ENCODE measurements at regions not wholly inside any gene's neighbourhood (a gene's known extent, or its start where the extent isn't known, plus 50 kb on each side); places are given as distances from the start of the nearest gene placed in this dataset.

- TF ChIP-seq CTCF (IDR thresholded peaks at IDR 0.05; ENCODE audit: low read depth, low read length) (no peak), EZH2phosphoT487 (IDR thresholded peaks at IDR 0.05; ENCODE audit: low read depth) (no peak)
- H2AFZ ChIP-seq (ENCODE audit: low read depth, low read length): peak overlapping the region; percentile 9
- H3K27ac ChIP-seq (ENCODE audit: low read length): peak overlapping the region; percentile 47
- H3K9ac ChIP-seq (ENCODE audit: low read length): no peak overlapping the region
- H3K36me3 ChIP-seq (replicated peaks; ENCODE audit: low read depth, low read length): no peaks in the 10 kb centered on the region
- peak overlapping the region; percentile 45 for H3K4me2 ChIP-seq (ENCODE audit: low read length)
- no peaks in the 10 kb centered on the region for H3K27me3 ChIP-seq (ENCODE audit: low read depth, low read length)
- no peak overlapping the region for H3K4me3 ChIP-seq (ENCODE audit: low read length)
- no peaks in the 10 kb centered on the region for H4K20me1 ChIP-seq (ENCODE audit: insufficient read depth, low read length)
- peaks cover 32% of the 10 kb centered on the region for H3K4me1 ChIP-seq (ENCODE audit: low read length)
- no peaks in the 10 kb centered on the region for H3K79me2 ChIP-seq (ENCODE audit: low read length)
- no peaks in the 10 kb centered on the region for H3K9me3 ChIP-seq (ENCODE audit: insufficient read depth, low read length)
Measured at GRCh38 chr4:101599620-101600019, 190.9 kb upstream of the BANK1 start.

- Histone ChIP-seq H3K4me1 (ENCODE audit: low read length) (peaks cover 37% of the 10 kb centered on the region), H3K79me2 (ENCODE audit: low read length) (no peaks in the 10 kb centered on the region), H3K27me3 (ENCODE audit: low read depth, low read length) (no peaks in the 10 kb centered on the region), H3K4me2 (ENCODE audit: low read length) (peak overlapping the region; percentile 59), H3K4me3 (ENCODE audit: low read length) (peak overlapping the region; percentile 17; the same call in 1 of the 2 replicates), H3K9me3 (ENCODE audit: insufficient read depth, low read length) (no peaks in the 10 kb centered on the region), H4K20me1 (ENCODE audit: insufficient read depth, low read length) (no peaks in the 10 kb centered on the region), H3K9ac (ENCODE audit: low read length) (no peak overlapping the region), H2AFZ (ENCODE audit: low read depth, low read length) (peak overlapping the region; percentile 0; the same call in 1 of the 2 replicates), H3K36me3 (replicated peaks; ENCODE audit: low read depth, low read length) (no peaks in the 10 kb centered on the region), H3K27ac (ENCODE audit: low read length) (peak overlapping the region; percentile 46)
- TF ChIP-seq CTCF (IDR thresholded peaks at IDR 0.05; ENCODE audit: low read depth, low read length): peak; percentile 72
- no peak for TF ChIP-seq EZH2phosphoT487 (IDR thresholded peaks at IDR 0.05; ENCODE audit: low read depth)
Measured at GRCh38 chr4:101596781-101597552, 193.6 kb upstream of the BANK1 start.

- no peaks in the 10 kb centered on the region for H4K20me1 ChIP-seq (ENCODE audit: insufficient read depth, low read length)
- no peaks in the 10 kb centered on the region for H3K36me3 ChIP-seq (replicated peaks; ENCODE audit: low read depth, low read length)
- H3K27me3 ChIP-seq (ENCODE audit: low read depth, low read length): no peaks in the 10 kb centered on the region
- TF ChIP-seq EZH2phosphoT487 (IDR thresholded peaks at IDR 0.05; ENCODE audit: low read depth) (no peak), CTCF (IDR thresholded peaks at IDR 0.05; ENCODE audit: low read depth, low read length) (no peak)
- H3K4me1 ChIP-seq (ENCODE audit: low read length): peaks cover 27% of the 10 kb centered on the region
- H3K27ac ChIP-seq (ENCODE audit: low read length): no peak overlapping the region
- H3K4me2 ChIP-seq (ENCODE audit: low read length): no peak overlapping the region
- no peak overlapping the region for H3K4me3 ChIP-seq (ENCODE audit: low read length)
- H3K9me3 ChIP-seq (ENCODE audit: insufficient read depth, low read length): no peaks in the 10 kb centered on the region
- no peak overlapping the region for H2AFZ ChIP-seq (ENCODE audit: low read depth, low read length)
- no peaks in the 10 kb centered on the region for H3K79me2 ChIP-seq (ENCODE audit: low read length)
- no peak overlapping the region for H3K9ac ChIP-seq (ENCODE audit: low read length)
Measured at GRCh38 chr4:101594588-101594987, 195.9 kb upstream of the BANK1 start.

GRCh38 chr4:101593666-101594065 is 196.9 kb upstream of the BANK1 start:
- Histone ChIP-seq H3K4me3 (ENCODE audit: low read length) (no peak overlapping the region), H3K9me3 (ENCODE audit: insufficient read depth, low read length) (no peaks in the 10 kb centered on the region), H3K36me3 (replicated peaks; ENCODE audit: low read depth, low read length) (no peaks in the 10 kb centered on the region), H3K27ac (ENCODE audit: low read length) (no peak overlapping the region), H3K79me2 (ENCODE audit: low read length) (no peaks in the 10 kb centered on the region), H3K27me3 (ENCODE audit: low read depth, low read length) (no peaks in the 10 kb centered on the region), H2AFZ (ENCODE audit: low read depth, low read length) (no peak overlapping the region), H3K9ac (ENCODE audit: low read length) (no peak overlapping the region), H3K4me1 (ENCODE audit: low read length) (peaks cover 21% of the 10 kb centered on the region), H3K4me2 (ENCODE audit: low read length) (no peak overlapping the region), H4K20me1 (ENCODE audit: insufficient read depth, low read length) (no peaks in the 10 kb centered on the region)
- no peak for TF ChIP-seq CTCF (IDR thresholded peaks at IDR 0.05; ENCODE audit: low read depth, low read length)
- no peak for TF ChIP-seq EZH2phosphoT487 (IDR thresholded peaks at IDR 0.05; ENCODE audit: low read depth)

Data from OCI-LY3 (cell line).